UCSD-AML1 (cell line): ENCODE measurements at regions not wholly inside any gene's neighbourhood (a gene's known extent, or its start where the extent isn't known, plus 50 kb on each side); places are given as distances from the start of the nearest gene placed in this dataset.
"Not testable (repeated sequence)": the region's sequence is repeated elsewhere in the genome, so short reads cannot be mapped to it uniquely, and the experiment has no call there.

ENCODE experiments used
- DNase-seq: peaks from one replicate; lab custom pipeline; 2025; ENCODE audit not compliant: unreplicated experiment; lab: John Stamatoyannopoulos, UW

DNA sequence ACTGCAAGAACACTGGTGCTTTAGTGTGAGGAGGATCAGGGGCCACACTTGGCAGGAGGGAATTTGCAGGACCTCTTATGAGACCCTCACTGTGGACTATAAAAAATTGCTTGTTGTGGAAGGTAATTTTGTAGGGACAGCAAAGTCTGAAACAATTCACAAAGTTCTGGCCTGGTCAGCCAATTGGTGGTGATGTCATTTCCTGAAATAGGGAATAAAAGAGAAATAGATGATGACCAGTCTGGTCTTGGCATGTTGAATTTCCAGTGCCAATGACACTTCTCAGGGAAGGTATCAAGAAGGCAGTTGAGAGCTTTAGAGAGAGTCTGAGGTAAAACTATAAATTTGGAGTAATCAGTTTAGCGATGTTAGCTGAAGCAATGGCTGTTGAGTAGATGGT lies 129.3 kb upstream of the LMNTD1 start:
- DNase-seq: no peak

- no peak for DNase-seq
Observed at GRCh38 chr12:25684070-25684469, 131.0 kb upstream of the LMNTD1 start.

- DNase-seq: no peak
Observed at GRCh38 chr12:25686351-25686750, 133.3 kb upstream of the LMNTD1 start.

DNA sequence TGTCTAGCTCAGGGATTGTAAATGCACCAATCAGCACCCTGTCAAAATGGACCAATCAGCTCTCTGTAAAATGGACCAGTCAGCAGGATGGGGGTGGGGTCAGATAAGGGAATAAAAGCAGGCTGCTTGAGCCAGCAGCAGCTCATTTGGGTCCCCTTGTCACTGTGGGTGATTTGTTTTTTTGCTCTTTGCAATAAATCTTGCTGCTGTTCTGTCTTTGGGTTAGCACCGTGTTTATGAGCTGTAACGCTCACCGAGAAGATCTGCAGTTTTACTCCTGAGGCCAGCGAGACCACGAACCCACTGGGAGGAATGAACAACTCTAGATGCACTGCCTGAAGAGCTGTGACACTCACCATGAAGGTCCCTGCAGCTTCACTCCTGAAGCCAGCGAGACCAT lies 134.1 kb upstream of the LMNTD1 start:
- no peak for DNase-seq

DNA sequence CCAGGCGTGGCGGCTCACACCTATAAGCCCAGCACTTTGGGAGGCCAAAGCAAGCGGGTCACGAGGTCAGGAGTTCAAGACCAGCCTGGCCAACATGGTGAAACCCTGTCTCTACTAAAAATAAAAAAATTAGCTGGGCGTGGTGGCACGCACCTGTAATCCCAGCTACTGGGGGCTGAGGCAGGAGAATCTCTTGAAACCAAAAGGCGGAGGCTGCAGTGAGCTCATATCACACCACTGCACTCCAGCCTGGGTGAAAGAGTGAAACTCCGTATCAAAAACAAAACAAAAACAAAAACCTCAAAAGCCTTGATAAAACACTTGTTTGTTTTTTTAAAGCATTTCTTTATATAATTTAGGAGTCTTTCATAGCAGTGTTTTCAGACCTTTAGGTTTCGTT lies 135.8 kb upstream of the LMNTD1 start:
- DNase-seq: not testable (repeated sequence)

- DNase-seq: no peak
Observed at GRCh38 chr12:25689996-25690501, 137.0 kb upstream of the LMNTD1 start.

DNA sequence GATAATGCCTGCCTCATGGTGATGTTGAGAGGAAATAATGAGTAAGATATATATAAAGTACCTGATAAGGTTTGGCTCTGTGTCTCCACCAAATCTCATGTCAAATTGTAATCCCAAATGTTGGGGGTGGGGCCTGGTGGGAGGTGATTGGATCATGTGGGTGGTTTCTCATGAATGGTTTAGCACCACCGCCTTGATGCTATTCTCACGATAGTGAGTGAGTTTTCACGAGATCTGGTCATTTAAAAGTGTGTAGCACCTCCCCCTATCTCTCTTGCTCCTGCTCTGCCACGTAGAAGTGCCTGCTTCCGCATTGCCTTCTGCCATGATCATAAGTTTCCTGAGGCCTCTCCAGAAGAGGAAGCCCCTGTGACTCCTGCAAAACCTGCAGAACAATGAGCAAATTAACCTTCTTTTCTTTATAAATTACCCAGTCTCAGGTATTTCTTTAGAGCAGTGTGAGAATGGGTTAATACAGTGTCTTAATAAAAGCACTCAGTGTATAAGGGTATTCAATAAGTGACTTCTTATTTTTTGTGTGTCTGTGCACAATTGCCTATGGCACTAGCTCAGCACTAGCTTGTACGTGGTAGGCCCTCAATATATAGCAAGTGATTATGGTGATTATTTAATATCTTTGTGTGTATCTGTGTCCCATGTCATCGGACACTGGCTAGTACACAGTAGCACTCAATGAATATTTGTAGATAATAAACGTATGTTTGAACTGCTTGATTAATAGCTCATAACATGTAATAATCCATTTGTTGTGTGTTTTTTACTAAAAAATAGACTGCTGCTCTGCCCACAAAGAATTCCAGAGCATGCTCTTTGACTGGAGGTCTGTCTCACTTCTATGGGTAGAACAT lies 138.1 kb upstream of the LMNTD1 start:
- DNase-seq: no peak

GRCh38 chr12:25691865-25692114 lies 138.7 kb upstream of the LMNTD1 start:
- DNase-seq: no peak

- DNase-seq: no peak
Observed at GRCh38 chr12:25692115-25693035, 139.3 kb upstream of the LMNTD1 start.

DNA sequence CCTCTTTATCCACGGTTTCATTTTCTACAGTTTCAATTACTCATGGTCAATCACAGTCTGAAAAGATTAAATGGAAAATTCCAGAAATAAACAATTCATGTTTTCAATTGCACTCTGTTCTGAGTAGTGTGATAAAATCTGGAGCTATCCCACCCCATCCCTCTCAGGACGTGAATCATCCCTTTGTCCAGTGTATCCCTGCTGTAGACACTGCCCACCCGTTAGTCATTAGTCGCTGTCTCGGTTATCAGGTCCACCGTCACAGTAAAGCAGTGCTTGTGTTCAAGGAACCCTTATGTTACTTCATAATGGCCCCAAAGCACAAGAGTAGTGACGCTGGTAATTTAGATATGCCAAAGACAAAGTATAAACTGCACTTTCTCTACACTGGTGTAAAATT lies 141.0 kb upstream of the LMNTD1 start:
- DNase-seq: no peak

- DNase-seq: no peak
Observed at GRCh38 chr12:25695574-25695973, 142.5 kb upstream of the LMNTD1 start.

- no peak for DNase-seq
Observed at GRCh38 chr12:25698772-25699171, 145.7 kb upstream of the LMNTD1 start.

DNA sequence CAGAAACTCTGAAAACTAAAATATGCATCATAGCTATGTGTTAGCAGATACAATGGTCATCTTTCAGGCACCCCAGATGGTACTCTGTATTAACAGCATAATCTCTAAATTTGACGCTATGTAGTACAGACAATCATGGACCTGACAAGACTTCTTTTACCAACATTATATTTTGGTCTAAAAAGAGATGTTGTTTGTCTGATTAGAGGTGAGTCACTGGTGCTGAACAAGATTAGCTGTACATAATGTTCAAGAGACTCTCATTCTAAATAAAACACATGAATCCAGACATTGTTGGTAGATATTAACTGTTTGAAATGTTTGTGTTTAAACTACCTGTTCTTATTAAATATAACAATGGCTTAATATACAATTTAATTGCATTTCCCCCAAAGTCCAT lies 146.4 kb upstream of the LMNTD1 start:
- no peak for DNase-seq

DNA sequence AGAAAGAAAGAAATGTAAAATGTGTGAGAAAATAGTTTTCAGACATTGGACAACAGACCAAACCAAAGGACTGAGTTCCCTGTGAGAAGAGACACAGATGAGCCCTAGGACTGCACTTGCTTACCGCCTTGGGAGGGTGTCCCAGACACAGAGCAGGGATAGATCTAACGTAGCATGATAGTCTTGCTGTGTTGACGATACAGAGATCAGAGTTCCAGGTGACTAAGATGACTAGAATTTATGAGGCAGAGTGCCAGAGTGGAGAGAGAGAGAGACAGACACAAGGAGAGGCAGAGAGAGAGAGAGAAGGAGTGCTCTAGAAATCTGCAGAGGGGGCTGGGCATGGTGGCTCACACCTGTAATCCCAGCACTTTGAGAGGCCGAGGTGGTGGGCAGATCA lies 148.2 kb upstream of the LMNTD1 start:
- no peak for DNase-seq

GRCh38 chr12:25702553-25702952 lies 149.5 kb upstream of the LMNTD1 start:
- no peak for DNase-seq

- peak; percentile 14 for DNase-seq
Observed at GRCh38 chr12:25705261-25705660, 152.2 kb upstream of the LMNTD1 start.

DNA sequence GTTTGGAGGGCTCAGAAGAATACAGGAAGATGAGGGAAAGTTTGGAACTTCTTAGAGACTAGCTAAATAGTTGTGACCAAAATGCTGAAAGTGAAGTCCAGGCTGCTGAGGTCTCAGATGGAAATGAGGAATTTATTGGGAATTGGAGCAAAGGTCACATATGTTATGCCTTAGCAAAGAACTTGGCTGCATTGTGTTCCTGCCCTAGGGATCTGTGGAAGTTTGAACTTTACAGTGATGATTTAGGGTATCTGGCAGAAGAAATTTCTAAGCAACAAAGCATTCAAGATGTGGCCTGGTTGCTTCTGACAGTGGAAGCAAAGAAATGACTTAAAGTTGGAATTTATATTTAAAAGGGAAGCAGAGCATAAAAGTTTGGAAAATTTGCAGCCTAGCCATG lies 153.6 kb upstream of the LMNTD1 start:
- DNase-seq: not testable (repeated sequence)

GRCh38 chr12:25707056-25707455 lies 154.0 kb upstream of the LMNTD1 start:
- no peak for DNase-seq

DNA sequence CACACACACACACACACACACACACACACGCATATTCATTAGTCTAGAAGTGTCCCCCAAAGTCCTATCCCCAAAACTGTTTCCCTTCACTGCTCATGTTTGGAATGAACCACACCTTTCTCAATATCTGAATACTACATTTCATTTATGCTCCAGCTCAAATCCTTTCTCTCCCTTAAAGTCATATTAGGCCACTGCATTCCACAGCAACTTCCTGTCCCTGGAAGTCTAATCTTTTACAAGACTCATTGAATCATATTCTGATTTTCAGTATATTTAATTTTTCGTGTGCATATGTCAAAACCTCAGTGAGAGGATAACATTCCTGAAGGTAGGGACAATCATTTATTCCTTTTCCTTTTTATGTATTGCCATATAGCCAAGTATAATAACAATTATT lies 155.6 kb upstream of the LMNTD1 start:
- no peak for DNase-seq

GRCh38 chr12:25710128-25710527 lies 157.0 kb upstream of the LMNTD1 start:
- DNase-seq: no peak

GRCh38 chr12:25710938-25711605 lies 158.0 kb upstream of the LMNTD1 start:
- DNase-seq: not testable (repeated sequence)

- no peak for DNase-seq
Observed at GRCh38 chr12:25712169-25712568, 159.1 kb upstream of the LMNTD1 start.
